Fibroblast of mammary gland (primary cell): ENCODE measurements at regions not wholly inside any gene's neighbourhood (a gene's known extent, or its start where the extent isn't known, plus 50 kb on each side); places are given as distances from the start of the nearest gene placed in this dataset.

ENCODE experiments used
- DNase-seq: peaks from one replicate; pipeline ENCODE4 v3.0.0-alpha.2; 2010; ENCODE audit warnings: low read depth
- H3K4me3 ChIP-seq: 2 replicates; pipeline ENCODE4 v1.5.1; 2011; ENCODE audit warnings: low read depth, mild to moderate bottlenecking, low read length, moderate library complexity; ENCODE audit not compliant: control insufficient read depth
- CTCF ChIP-seq: conservative IDR thresholded peaks from 2 replicates; pipeline ENCODE4 v1.5.1; 2011; ENCODE audit warnings: low read depth, low read length, inconsistent platforms; ENCODE audit not compliant: control insufficient read depth, insufficient read depth

GRCh38 chr5:67495072-67495471, 298.5 kb upstream of the CD180 start:
- no peak for TF ChIP-seq CTCF
- peak; percentile 6 for DNase-seq
- H3K4me3 ChIP-seq: no peak overlapping the region

- DNase-seq: peak; percentile 29
- no peak for TF ChIP-seq CTCF
- H3K4me3 ChIP-seq: no peak overlapping the region
Observed at GRCh38 chr5:67494186-67494855, 297.7 kb upstream of the CD180 start.

GRCh38 chr5:67493676-67494075, 297.1 kb upstream of the CD180 start:
- TF ChIP-seq CTCF: peak; percentile 25
- peak; percentile 34 for DNase-seq
- H3K4me3 ChIP-seq: no peak overlapping the region

DNA sequence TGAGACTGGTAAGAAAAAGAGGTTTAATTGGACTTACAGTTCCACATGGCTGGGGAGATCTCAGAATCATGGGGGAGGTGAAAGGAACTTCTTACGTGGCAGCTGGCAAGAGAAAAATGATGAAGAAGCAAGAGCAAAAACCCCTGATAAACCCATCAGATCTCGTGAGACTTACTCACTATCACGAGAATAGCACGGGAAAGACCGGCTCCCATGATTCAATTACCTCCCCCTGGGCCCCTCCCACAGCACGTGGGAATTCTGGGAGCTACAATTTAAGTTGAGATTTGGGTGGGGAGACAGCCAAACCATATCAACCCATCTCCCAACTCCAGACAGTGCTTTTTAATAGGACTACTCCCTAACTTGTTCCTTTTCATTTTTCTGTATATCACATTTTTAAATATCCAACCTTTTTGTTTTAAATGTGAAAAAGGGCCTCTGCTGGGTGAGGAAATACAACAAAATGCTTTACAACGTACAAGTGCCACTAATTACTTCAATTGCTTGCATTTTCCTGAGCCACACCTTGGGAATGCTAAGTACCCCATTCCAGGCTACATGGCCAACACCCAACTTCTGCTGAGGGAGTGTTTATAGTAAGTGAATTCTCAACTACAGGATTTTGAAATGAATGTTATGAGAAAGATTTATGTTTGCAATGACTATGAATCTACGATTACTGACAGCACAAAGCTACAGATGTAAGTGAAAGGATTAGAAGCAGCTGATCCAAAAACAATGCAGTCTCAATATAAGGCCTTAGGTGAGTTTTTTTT, 294.1 kb upstream of the CD180 start:
- no peak overlapping the region for H3K4me3 ChIP-seq
- no peak for TF ChIP-seq CTCF
- DNase-seq: no peak

DNA sequence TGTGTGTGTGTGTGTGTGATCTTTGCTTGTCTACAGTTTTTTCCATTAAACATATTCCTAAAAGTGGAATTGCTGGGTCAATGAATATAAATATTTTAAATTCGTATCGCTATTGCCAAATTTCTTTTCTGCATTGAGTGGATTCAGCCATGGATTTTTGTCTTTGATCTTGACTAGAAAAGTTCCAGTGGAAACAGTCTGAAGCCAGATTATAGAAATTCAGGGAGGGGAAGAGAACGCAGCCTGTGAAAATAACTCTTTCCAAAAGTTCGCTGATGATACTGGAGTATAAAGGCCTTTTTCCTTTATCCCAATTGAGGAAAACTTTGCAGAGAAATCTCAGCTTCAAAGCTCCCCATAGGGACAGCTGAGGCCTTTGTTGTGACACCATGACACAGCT, 292.3 kb upstream of the CD180 start:
- no peak overlapping the region for H3K4me3 ChIP-seq
- no peak for TF ChIP-seq CTCF
- DNase-seq: no peak

- DNase-seq: no peak
Observed at GRCh38 chr5:67487862-67488261, 291.3 kb upstream of the CD180 start.

More at GRCh38 chr5:67487862-67488261, 291.3 kb upstream of the CD180 start:
- TF ChIP-seq CTCF: no peak
- H3K4me3 ChIP-seq: no peak overlapping the region
